Motor neuron (in vitro differentiated cells): ENCODE measurements at regions not wholly inside any gene's neighbourhood (a gene's known extent, or its start where the extent isn't known, plus 50 kb on each side); places are given as distances from the start of the nearest gene placed in this dataset.

Source experiments
- ATAC-seq, 8 experiments: fragments of 200-7000 bp; cut with Tn5 transposase; replicated peaks in 6 of 8; 2 replicates each; pipeline ENCODE4 v1.8.0; 2021; ENCODE audit warnings: mild to moderate bottlenecking in 8 of 8, moderate library complexity in 8 of 8
- H3K27ac ChIP-seq, 2 donors: fragments of 250-450 bp; sonication (Bioruptor Pico); 2 replicates each; pipeline ENCODE4 v1.9.0; 2021; ENCODE audit warnings: antibody characterized with exemption in 2 of 2, mild to moderate bottlenecking in 2 of 2, moderate library complexity in 1 of 2
- H3K4me1 ChIP-seq, 2 donors: fragments of 250-450 bp; sonication (Bioruptor Pico); replicated peaks in 1 of 2; 2 replicates each; pipeline ENCODE4 v1.6.1; 2021; ENCODE audit warnings: antibody characterized with exemption in 2 of 2, mild to moderate bottlenecking in 2 of 2, moderate library complexity in 1 of 2
- H3K4me3 ChIP-seq, 5 donors: fragments of 250-450 bp; sonication (Bioruptor Pico); 2 replicates each; pipeline ENCODE4 v1.9.0; 2021; ENCODE audit warnings: antibody characterized with exemption in 5 of 5, mild to moderate bottlenecking in 5 of 5, moderate library complexity in 4 of 5
- WGBS, 10 experiments: fragments of 450-650 bp; shearing (Covaris generic); methylation state at CpG; one replicate each; pipeline ENCODE4 v1.0.0; 2022; 5-methylcytosine and 5-hydroxymethylcytosine counted together
- in situ Hi-C, 9 experiments: fragments of 400-800 bp; cut with MboI; loops; one replicate each; pipeline ENCODE4 v1.15.0; 2021; ENCODE audit warnings: low sequenced_read_pairs in 9 of 9, low pct_unique_long_range_greater_than_20kb in 2 of 9; ENCODE audit not compliant: unreplicated experiment in 9 of 9

- H3K4me1 ChIP-seq = peaks cover 16 to 21% of the 10 kb centered on the region in 2 donors
- WGBS, 10 experiments = 62 to 100% (median 87%) methylated on average over 1 to 5 of the region's 5 CpGs; no CpG with 5 or more reads in 1 of the 10 experiments
- H3K27ac ChIP-seq = no peak overlapping the region
- no peak for ATAC-seq
- in situ Hi-C loops = no loop called here
- no peak overlapping the region for H3K4me3 ChIP-seq
Measured at GRCh38 chr6:139942331-139942730, 567.9 kb upstream of the CITED2 start.

- in situ Hi-C loops = no loop called here
- 0 to 62% (median 50%) methylated on average over 1 to 3 of the region's 3 CpGs; no CpG with 5 or more reads in 1 of the 10 experiments for WGBS, 10 experiments
- H3K4me3 ChIP-seq = no peak overlapping the region
Measured at GRCh38 chr6:139941826-139942225, 567.4 kb upstream of the CITED2 start.

GRCh38 chr6:139940741-139941729, 566.6 kb upstream of the CITED2 start:
- Histone ChIP-seq H3K4me3 (no peak overlapping the region), H3K27ac (no peak overlapping the region), H3K4me1 (peaks cover 16 to 21% of the 10 kb centered on the region in 2 donors)
- 33 to 100% (median 84%) methylated on average over 1 to 8 of the region's 8 CpGs for WGBS, 10 experiments
- peak in 2 of 8 experiments; percentile 39 to 76 for ATAC-seq
- in situ Hi-C loops = no loop called here

More at GRCh38 chr6:139941826-139942225, 567.4 kb upstream of the CITED2 start:
- Histone ChIP-seq H3K4me1 (peaks cover 16 to 21% of the 10 kb centered on the region in 2 donors), H3K27ac (no peak overlapping the region)
- ATAC-seq = no peak

GRCh38 chr6:139939189-139939979, 564.9 kb upstream of the CITED2 start:
- Histone ChIP-seq H3K27ac (peak overlapping the region; percentile 43 to 59), H3K4me1 (peaks cover 16 to 21% of the 10 kb centered on the region in 2 donors), H3K4me3 (no peak overlapping the region)
- peak in 5 of 8 experiments; percentile 85 to 95 (median 89) for ATAC-seq
- 40 to 100% (median 75%) methylated on average over 1 to 2 of the region's 2 CpGs; no CpG with 5 or more reads in 1 of the 10 experiments for WGBS, 10 experiments
- in situ Hi-C loops = no loop called here

DNA sequence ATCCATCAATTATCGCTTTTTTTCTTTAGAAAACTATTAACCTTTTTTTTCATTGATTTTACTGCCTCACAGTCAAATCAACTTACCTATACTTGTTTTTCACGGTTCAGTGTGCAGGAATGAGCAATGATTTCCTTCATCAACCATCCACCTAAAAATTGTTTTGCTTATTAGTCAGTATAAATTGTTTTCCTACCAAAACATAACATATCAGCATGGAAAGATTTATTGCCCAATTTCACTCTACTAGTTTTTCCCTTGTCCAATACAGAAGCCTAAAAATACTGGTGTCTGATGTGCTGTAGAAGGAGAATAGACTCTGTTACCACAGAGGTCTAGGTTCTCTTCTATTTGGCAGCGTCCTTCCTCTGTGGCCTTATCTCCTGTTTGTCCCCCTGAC, 558.2 kb upstream of the CITED2 start:
- in situ Hi-C loops = no loop called here
- no peak for ATAC-seq
- 57 to 96% (median 86%) methylated on average over 2 to 3 of the region's 3 CpGs for WGBS, 10 experiments
- H3K27ac ChIP-seq = no peak overlapping the region
- H3K4me3 ChIP-seq = no peak overlapping the region
- peaks cover 2 to 8% of the 10 kb centered on the region in 2 donors for H3K4me1 ChIP-seq

GRCh38 chr6:139931747-139932146, 557.3 kb upstream of the CITED2 start:
- H3K4me1 ChIP-seq = peaks cover 2 to 9% of the 10 kb centered on the region in 2 donors
- no peak overlapping the region for H3K27ac ChIP-seq
- 80 to 100% (median 87%) methylated on average over 1 to 2 of the region's 2 CpGs; no CpG with 5 or more reads in 3 of the 10 experiments for WGBS, 10 experiments
- H3K4me3 ChIP-seq = no peak overlapping the region
- no peak for ATAC-seq
- in situ Hi-C loops = no loop called here

DNA sequence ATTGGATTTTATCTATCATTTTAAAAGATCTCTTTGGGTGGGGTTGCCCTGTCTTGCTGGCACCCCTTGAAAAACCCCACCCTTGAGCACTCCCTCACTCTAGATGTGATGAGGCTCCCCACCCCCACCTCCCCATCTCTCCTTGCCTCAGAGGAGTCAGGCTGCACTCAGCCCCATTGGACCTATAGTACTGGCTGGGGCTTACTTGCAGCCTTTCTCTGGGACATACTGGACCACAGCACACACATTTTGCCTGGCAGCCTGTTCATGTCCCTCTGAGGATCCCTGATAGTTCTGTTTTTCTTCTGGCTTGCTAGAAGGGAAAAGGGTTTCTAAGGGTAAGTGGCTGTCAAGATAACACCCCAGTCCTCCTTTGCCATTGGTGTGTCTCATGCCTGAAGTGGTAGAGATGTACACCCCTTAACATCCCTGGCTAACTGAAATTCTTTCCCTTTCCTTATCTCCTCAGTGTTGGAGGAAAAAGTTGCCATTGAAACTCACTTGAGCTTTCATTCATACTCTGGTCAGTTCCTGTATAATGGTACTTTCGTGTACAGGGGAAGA, 553.4 kb upstream of the CITED2 start:
- H3K27ac ChIP-seq = no peak overlapping the region
- H3K4me1 ChIP-seq = peaks cover 19 to 28% of the 10 kb centered on the region in 2 donors
- WGBS, 10 experiments = 13 to 100% (median 82%) methylated on average over 1 of the region's 1 CpG
- in situ Hi-C loops = no loop called here
- no peak for ATAC-seq
- no peak overlapping the region for H3K4me3 ChIP-seq

DNA sequence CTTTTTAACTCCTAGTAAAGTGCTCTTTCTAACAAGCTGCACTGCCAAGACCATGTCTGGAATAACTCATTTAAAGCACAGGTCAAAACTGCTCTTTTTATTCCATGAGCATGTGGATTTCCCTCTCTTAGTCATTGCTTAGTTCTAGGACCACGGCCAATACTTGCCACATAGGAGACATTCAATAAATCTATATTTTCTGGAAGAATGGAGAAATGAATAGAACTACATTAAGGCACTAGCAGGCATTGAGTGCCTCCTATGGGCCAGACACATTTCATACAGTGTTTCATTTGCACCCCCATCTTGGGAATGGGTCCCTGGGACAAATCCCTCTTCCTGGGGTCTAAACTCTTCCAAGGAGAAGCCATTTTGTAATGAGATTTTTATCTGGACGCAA, 552.8 kb upstream of the CITED2 start:
- ATAC-seq = no peak
- in situ Hi-C loops = no loop called here
- Histone ChIP-seq H3K4me1 (peaks cover 19 to 28% of the 10 kb centered on the region in 2 donors), H3K4me3 (no peak overlapping the region), H3K27ac (no peak overlapping the region)
- WGBS, 10 experiments = 17 to 100% (median 93%) methylated on average over 1 to 2 of the region's 2 CpGs; no CpG with 5 or more reads in 1 of the 10 experiments

- ATAC-seq = no peak
- WGBS, 10 experiments = 64 to 100% (median 82%) methylated on average over 1 to 3 of the region's 3 CpGs; no CpG with 5 or more reads in 1 of the 10 experiments
- in situ Hi-C loops = no loop called here
- Histone ChIP-seq H3K27ac (no peak overlapping the region), H3K4me1 (peaks cover 17 to 25% of the 10 kb centered on the region in 2 donors), H3K4me3 (no peak overlapping the region)
Measured at GRCh38 chr6:139926711-139927110, 552.3 kb upstream of the CITED2 start.

DNA sequence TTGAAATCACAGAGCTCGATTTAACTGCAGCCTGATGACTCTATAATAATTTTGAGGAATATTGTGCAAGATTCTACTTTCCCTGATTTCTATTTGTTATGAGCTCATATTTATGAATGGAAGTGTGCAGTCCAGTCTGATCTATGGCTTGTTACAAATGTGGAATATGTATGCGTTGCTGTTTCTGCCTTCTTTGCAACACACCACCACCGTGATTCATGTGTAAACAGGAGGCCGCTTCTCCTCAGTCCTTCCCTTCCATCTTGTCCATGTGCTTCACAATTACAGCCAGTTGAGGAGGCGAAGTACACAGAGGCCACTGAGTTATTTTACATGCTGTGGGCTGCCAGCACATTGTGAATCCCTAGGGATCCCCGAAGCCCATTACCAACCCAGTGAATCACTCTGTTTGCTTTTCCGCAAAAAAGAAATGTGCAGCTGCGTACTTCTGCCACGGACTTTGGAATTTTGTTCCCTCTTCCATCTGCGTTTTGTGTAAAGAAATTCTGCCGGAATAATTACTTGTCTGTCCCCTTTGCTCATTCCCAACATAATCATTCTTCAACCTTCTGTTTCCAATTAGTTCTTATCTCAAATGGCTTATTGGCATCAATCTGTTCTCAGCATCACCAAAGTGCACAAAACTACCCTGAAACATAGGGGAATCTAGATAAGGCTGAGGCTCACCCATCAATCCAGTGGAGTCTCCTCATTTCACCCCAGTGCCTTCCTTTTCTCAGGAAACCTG, 551.6 kb upstream of the CITED2 start:
- WGBS, 10 experiments = 17 to 96% (median 63%) methylated on average over 4 to 11 of the region's 11 CpGs; no CpG with 5 or more reads in 1 of the 10 experiments
- peak in 6 of 8 experiments; percentile 74 to 99 (median 98) for ATAC-seq
- in situ Hi-C loops = no loop called here
- peaks cover 17 to 22% of the 10 kb centered on the region in 2 donors for H3K4me1 ChIP-seq
- peak overlapping the region in 1 of 2 donors; percentile 5 for H3K27ac ChIP-seq
- no peak overlapping the region for H3K4me3 ChIP-seq

- in situ Hi-C loops = no loop called here
- H3K27ac ChIP-seq = no peak overlapping the region
- ATAC-seq = no peak
- no peak overlapping the region for H3K4me3 ChIP-seq
- peaks cover 27 to 30% of the 10 kb centered on the region in 2 donors for H3K4me1 ChIP-seq
- 88 to 100% (median 96%) methylated on average over 1 to 5 of the region's 5 CpGs; no CpG with 5 or more reads in 3 of the 10 experiments for WGBS, 10 experiments
Measured at GRCh38 chr6:139923964-139924475, 549.6 kb upstream of the CITED2 start.

DNA sequence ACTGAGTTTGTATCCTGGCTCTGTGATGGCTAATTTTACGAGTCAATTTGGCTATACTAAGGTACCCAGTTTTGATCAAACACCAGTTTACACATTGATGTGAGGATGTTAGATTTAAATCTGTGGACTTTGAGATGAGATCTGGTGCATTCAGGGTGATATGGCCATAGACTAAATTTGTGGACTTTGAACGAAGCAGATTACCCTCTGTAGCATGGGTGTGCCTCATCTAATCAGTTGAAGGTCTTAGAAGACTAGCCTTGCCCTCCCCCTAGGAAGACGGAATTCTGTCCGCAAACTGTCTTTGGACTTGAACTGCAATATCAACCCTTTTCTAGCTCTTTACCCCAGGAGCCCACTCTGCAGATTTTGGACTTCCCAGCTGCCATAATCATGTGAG, 547.8 kb upstream of the CITED2 start:
- in situ Hi-C loops = no loop called here
- no peak for ATAC-seq
- Histone ChIP-seq H3K27ac (no peak overlapping the region), H3K4me3 (no peak overlapping the region), H3K4me1 (peaks cover 43% of the 10 kb centered on the region in 2 donors)
- WGBS, 10 experiments = 42 to 100% (median 92%) methylated on average over 1 to 4 of the region's 4 CpGs
